ENCODE measurements at regions not wholly inside any gene's neighbourhood (a gene's known extent, or its start where the extent isn't known, plus 50 kb on each side); places are given as distances from the start of the nearest gene placed in this dataset.

DNA sequence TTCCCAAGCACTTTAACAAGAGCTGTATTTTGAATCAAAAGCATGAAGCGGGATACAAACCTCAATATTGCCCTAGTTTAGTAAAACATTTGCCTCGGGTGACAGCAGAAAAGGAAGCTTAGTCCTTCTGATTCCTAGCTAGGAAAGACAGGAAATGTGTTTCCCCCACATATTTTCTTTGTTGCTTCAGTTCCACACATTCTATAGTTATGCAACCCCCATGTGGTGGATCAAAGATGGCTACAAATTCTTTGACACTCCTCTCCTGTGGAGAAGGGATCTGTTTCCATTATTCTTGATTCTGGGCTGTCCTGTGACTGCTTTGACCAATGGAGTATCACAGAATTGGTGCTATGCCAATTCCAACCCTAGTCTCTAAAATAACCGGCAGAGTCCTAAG lies 89.1 kb upstream of the SLC30A5 start:
- intact Hi-C loops (cut with micrococcal nuclease; ENCODE audit: unreplicated experiment) = no loop called here
- H2AFZ ChIP-seq (ENCODE audit: low read length) = no peak overlapping the region

DNA sequence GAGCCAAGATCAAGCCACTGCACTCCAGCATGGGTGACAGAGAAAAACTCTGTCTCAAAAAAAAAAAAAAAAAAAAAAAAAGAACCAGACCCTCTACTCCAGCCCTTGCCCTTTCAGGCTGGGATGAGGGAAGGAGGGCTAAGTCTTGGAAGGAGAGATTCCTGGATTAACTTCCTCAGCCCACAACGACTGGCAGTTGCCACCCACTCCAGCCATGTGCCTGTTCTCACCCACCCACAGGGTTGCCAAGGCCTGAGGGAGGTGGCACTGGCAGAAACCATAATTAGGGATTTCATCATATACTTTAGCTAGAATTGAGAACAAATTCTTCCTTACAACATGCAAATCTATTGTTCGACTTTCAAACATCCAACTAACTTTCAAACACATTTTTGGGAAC lies 87.8 kb upstream of the SLC30A5 start:
- Histone ChIP-seq H3K4me1 (ENCODE audit: insufficient read depth, low read length) (no peaks in the 10 kb centered on the region), H3K4me2 (ENCODE audit: low read depth, low read length) (no peak overlapping the region), H3K9ac (ENCODE audit: insufficient read depth, low read depth, low read length) (no peak overlapping the region), H3K79me2 (ENCODE audit: insufficient read depth, low read length) (no peaks in the 10 kb centered on the region), H3K27me3 (ENCODE audit: control insufficient read depth in 1 of 2, insufficient read depth in 2 of 2, low read length in 2 of 2) (peaks cover 0 to 1% of the 10 kb centered on the region in 2 experiments; a peak in 1 of 5 replicates), H4K20me1 (ENCODE audit: insufficient read depth, low read length) (no peaks in the 10 kb centered on the region), H2AFZ (ENCODE audit: low read length) (no peak overlapping the region), H3K27ac (ENCODE audit: extremely low read length, insufficient read depth, low read length) (no peak overlapping the region), H3K4me3 (replicated peaks in 1 of 3; ENCODE audit: insufficient read depth in 1 of 3, low read depth in 2 of 3, low read length in 3 of 3) (no peak overlapping the region), H3K9me3 (ENCODE audit: low read length) (no peaks in the 10 kb centered on the region), H3K36me3 (replicated peaks in 1 of 2; ENCODE audit: control insufficient read depth in 1 of 2, insufficient read depth in 2 of 2, low read length in 2 of 2) (no peaks in the 10 kb centered on the region)
- no peak for FAIRE-seq
- intact Hi-C loops (cut with micrococcal nuclease; ENCODE audit: unreplicated experiment) = no loop called here
- TF ChIP-seq ZNF180 (CRISPR knock-in tag; IDR thresholded peaks at IDR 0.05; ENCODE audit: borderline replicate concordance, low read depth) = no peak
- TF ChIP-seq ZNF747 (CRISPR knock-in tag; IDR thresholded peaks at IDR 0.05; ENCODE audit: borderline replicate concordance) = no peak
- no peak for TF ChIP-seq FOXP1 (IDR thresholded peaks at IDR 0.05)
- TF ChIP-seq FOXP1 (CRISPR knock-in tag; IDR thresholded peaks at IDR 0.05) = no peak
- no peak for TF ChIP-seq ZNF224 (CRISPR knock-in tag; IDR thresholded peaks at IDR 0.05)
- no peak for TF ChIP-seq ZSCAN12 (CRISPR knock-in tag; IDR thresholded peaks at IDR 0.05)
- TF ChIP-seq ZNF441 (CRISPR knock-in tag; IDR thresholded peaks at IDR 0.05; ENCODE audit: borderline replicate concordance) = no peak
- TF ChIP-seq SIN3A (IDR thresholded peaks at IDR 0.05; ENCODE audit: borderline replicate concordance, low read depth, low read length) = no peak
- TF ChIP-seq HNRNPUL1 (IDR thresholded peaks at IDR 0.05; ENCODE audit: low read depth, low read length) = no peak
- no peak for TF ChIP-seq EHMT2 (IDR thresholded peaks at IDR 0.05; ENCODE audit: borderline replicate concordance, low read depth, low read length)
- TF ChIP-seq CCAR2 (optimal IDR thresholded peaks at IDR 0.05; ENCODE audit: low read depth, low read length) = no peak
- POLR2A ChIA-PET = no interaction called here
- in situ Hi-C loops (cut with HindIII; ENCODE audit: extremely low pct_ligation_motif_present, low pct_unique_long_range_greater_than_20kb) = no loop called here
- ATAC-seq = no peak
- DNase-seq (ENCODE audit: low spot score) = no peak
- CTCF ChIA-PET (ENCODE audit: low intra/inter-chr PET ratio, low total read pairs) = no interaction called here
- WGBS (ENCODE audit: low lambda C conversion rate) = 3% methylated on average over 2 of the region's 2 CpGs
- no TSS peak for BruUV-seq (replicated peaks)

More for the DNA sequence above, 89.1 kb upstream of the SLC30A5 start:
- no peak for ATAC-seq
- ChIA-PET CTCF (ENCODE audit: low intra/inter-chr PET ratio, low total read pairs) (no interaction called here), POLR2A (no interaction called here)
- FAIRE-seq = no peak
- no TSS peak for BruUV-seq (replicated peaks)
- in situ Hi-C loops (cut with HindIII; ENCODE audit: extremely low pct_ligation_motif_present, low pct_unique_long_range_greater_than_20kb) = no loop called here
- H3K79me2 ChIP-seq (ENCODE audit: insufficient read depth, low read length) = no peaks in the 10 kb centered on the region
- no peaks in the 10 kb centered on the region; a peak in 1 of 5 replicates for H3K27me3 ChIP-seq (ENCODE audit: control insufficient read depth in 1 of 2, insufficient read depth in 2 of 2, low read length in 2 of 2)
- WGBS (ENCODE audit: low lambda C conversion rate) = 34% methylated on average over 2 of the region's 3 CpGs
- DNase-seq (ENCODE audit: low spot score) = no peak
- H3K9ac ChIP-seq (ENCODE audit: insufficient read depth, low read depth, low read length) = no peak overlapping the region
- no peaks in the 10 kb centered on the region for H3K9me3 ChIP-seq (ENCODE audit: low read length)
- H3K4me1 ChIP-seq (ENCODE audit: insufficient read depth, low read length) = no peaks in the 10 kb centered on the region
- H3K4me2 ChIP-seq (ENCODE audit: low read depth, low read length) = no peak overlapping the region
- H3K36me3 ChIP-seq (replicated peaks in 1 of 2; ENCODE audit: control insufficient read depth in 1 of 2, insufficient read depth in 2 of 2, low read length in 2 of 2) = no peaks in the 10 kb centered on the region
- no peak overlapping the region for H3K27ac ChIP-seq (ENCODE audit: extremely low read length, insufficient read depth, low read length)
- H3K4me3 ChIP-seq (replicated peaks in 1 of 3; ENCODE audit: insufficient read depth in 1 of 3, low read depth in 2 of 3, low read length in 3 of 3) = no peak overlapping the region
- TF ChIP-seq, protein P1, sequence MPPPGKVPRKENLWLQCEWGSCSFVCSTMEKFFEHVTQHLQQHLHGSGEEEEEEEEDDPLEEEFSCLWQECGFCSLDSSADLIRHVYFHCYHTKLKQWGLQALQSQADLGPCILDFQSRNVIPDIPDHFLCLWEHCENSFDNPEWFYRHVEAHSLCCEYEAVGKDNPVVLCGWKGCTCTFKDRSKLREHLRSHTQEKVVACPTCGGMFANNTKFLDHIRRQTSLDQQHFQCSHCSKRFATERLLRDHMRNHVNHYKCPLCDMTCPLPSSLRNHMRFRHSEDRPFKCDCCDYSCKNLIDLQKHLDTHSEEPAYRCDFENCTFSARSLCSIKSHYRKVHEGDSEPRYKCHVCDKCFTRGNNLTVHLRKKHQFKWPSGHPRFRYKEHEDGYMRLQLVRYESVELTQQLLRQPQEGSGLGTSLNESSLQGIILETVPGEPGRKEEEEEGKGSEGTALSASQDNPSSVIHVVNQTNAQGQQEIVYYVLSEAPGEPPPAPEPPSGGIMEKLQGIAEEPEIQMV (CRISPR knock-in tag; IDR thresholded peaks at IDR 0.05; ENCODE audit: low read depth) = no peak
- TF ChIP-seq RXRA (CRISPR knock-in tag; IDR thresholded peaks at IDR 0.05) = no peak
- H4K20me1 ChIP-seq (ENCODE audit: insufficient read depth, low read length) = no peaks in the 10 kb centered on the region

Data from HepG2 (cell line).